Dermis blood vessel endothelial cell (primary cell): ENCODE measurements at regions not wholly inside any gene's neighbourhood (a gene's known extent, or its start where the extent isn't known, plus 50 kb on each side); places are given as distances from the start of the nearest gene placed in this dataset.

Source experiments
- DNase-seq: peaks from one replicate; pipeline ENCODE4 v3.0.0; 2010

DNA sequence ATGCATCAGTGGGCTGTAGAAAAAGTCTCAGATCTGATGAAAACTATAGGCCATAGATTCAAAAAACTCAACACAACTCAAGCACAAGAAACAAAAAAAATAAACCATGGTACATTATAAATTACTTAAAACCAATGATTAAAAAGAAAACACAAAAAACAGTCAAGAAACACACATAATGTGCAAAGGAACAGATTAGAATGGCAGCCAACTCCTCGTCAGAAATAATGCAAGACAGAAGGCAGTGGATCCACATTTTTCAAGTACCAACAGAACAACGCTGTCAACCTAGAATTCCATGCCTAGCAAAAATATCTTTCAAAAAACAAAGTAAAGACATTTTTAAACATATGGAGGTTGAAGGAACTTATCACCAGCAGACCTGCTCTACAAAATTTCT is 69.7 kb downstream of the PSMB1 start:
- DNase-seq = no peak

DNA sequence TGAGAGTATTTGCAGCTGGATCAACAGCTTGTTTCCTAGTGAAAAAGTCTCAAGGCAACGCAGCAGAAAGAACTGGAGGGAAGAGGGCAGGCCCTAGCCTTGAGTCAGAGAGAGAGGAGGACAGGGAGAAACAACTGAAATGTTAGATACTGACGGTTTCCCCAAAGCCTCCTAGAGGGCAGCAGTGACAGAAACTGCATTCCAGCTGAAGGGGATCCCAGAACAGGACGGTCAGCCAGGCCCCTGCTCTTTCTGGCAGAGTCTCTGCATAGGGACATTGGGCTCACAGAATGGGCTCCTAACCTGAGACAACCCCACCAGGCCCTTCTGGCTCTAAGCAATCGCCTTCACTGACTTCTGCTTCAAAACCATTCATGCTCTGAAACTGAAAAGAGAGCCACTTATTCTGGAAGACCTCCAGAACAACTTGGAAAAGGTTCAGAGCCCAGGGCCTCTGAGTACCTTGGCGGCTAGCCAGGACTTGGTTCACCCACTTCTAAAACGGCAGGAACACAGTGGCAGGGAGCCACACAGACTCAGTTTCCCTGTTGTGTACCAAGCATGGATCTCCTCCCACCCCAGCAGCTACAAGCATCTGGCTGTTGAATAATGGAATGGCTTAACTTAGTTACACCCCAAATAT is 72.9 kb downstream of the PSMB1 start:
- DNase-seq = peak; percentile 7

DNA sequence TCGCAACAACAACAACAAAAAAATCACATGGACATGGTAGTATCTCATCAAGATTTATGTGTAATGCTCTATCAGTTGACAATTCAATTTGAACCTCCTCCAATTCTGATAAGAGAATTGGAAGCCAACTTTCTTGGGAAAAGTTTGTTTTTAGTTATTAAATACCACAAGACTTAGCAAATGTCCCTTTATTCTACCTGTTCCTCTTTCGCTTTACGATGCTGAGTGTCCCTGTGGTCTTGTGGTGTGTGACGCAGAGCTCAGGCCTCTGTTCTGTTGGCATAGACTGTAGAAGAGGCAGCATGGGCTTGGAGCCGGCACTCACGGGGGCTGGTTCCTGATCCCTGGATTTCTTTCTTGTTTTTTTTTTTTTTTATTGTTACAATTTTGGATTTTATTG is 76.7 kb downstream of the PSMB1 start:
- DNase-seq = no peak

DNA sequence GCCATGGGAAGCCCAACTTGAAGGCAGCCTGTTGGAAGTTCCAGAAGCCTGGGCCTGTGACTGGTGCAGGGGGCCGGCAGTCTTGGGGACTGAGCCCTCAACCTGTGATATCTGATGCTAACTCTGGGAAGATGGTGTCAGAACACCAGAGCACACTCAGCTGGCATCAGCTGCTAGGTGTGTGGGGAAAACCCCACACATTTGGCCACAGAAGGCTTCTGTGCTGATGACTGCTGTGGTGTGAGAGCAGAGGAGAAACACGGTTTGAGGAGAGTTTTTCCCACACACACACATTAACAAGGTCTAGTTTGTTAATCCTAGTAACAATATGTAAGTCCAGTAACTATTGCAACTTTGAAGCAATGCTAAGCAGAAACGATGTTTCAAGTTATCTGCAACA is 78.0 kb downstream of the PSMB1 start:
- no peak for DNase-seq

DNA sequence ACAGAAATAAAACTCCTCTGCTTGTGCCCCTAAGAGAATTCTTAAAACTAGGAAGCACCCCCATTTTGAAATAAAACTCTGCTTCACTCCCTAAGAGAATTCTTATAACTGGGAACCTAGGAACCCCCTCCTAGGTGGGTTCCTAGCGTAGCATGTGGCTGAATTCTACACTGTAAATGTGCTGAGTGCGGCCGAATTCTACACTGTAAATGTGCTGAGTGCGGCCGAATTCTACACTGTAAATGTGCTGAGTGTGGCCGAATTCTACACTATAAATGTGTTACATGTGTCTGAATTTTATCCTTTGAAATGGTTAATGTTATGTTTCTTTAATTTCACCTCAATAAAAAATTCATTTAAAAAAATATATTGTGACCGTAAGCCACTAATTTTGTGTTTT is 79.3 kb downstream of the PSMB1 start:
- DNase-seq = no peak

DNA sequence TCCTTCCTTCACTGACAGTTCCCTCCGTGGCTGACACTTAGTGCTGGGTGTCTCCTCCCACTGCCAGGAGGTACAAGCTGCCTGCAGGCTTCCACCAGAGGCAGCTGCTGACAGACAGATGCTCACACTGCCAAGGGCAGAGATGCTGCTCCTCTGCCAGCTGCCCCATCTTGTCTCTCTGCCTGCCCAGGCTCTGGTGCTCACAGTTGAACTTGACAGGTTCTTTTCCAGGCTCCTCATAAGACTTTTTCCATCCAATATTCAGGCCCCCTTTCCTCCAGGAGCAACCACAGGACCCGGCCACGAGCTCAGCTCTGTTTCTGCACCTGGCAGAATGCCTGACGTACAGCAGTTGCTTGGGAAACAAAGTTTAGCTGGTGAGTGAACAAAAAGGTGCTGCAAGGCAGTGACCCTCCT is 79.8 kb downstream of the PSMB1 start:
- DNase-seq = no peak

DNA sequence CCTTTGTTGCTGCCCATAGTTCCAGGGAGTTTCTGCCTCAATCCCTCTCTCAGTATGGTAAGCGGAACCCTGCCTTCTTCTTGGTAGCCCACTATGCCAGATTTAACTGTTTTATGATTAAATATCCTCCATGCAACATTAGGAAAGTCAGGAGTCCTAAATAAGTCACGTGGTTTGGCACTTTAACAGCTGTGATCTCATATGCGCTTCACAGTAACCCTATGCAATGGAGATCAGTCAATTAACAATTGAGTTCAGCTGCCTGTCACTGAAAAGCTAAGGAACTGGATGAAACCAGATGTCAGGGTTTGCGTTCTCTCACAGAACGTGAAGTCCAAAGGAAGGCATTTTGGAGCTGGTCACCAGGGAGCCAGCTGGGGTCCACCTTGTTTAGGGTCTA is 81.6 kb downstream of the PSMB1 start:
- no peak for DNase-seq

DNA sequence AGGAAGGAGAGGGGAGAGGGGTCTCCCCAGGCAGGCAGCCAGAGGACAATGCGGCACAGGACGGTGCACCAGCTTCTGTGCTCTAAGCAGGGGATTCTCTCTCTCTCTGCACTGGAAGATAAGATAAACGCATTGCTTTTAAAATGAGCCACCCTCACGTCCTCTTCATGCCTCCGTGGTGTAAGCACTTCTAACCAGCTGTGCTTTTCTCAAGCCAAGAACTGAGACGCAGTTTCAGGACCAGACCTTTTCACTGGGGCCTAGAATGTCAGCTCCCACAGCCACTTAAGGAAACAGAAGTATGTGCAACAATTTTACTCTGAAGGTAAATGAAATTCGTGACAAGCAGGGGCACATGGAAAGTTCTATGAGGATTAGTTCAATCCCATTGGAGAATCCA is 82.4 kb downstream of the PSMB1 start:
- DNase-seq = no peak

DNA sequence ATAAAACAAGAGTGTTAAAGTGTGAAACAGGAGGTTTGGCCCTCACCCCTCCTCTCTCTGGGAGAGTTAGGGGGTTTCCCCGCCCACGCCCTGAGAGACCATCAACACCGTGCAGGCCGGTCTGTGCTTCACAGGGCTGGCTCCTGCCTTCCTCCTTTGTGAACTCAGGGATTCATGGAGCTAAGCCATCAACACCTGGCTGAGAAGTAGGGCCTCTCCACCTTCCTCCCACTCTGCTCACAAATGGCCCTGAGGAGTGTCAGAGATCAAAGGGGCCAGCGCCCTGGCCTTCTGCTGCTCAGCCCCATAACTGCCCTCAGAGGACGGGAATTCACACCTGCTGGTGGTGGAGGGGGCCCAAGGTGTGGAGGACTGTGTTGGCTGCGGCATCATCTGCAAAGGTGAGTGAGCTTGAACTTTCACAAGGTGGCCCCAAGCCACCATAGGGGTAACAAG is 88.6 kb downstream of the PSMB1 start:
- no peak for DNase-seq

DNA sequence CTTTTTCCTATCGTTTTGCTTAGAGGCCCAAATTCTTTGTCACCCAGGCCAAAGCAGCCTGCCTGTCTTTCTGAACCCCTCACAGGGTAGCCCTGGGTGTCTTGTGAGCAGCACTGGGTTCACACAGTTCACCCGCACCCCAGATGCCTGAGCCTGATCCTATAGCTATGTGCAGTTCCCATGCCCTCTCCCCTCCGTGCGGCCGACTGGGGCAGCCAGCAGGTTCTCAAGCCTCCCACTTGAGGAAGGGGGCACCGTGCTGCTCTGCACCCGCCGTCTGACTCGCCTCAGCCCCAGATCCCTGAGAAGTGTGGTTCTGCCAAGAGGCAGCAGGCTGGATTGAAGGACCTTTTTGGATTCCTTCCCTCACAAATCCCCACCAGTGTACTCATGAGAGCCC is 89.0 kb downstream of the PSMB1 start:
- DNase-seq = no peak

DNA sequence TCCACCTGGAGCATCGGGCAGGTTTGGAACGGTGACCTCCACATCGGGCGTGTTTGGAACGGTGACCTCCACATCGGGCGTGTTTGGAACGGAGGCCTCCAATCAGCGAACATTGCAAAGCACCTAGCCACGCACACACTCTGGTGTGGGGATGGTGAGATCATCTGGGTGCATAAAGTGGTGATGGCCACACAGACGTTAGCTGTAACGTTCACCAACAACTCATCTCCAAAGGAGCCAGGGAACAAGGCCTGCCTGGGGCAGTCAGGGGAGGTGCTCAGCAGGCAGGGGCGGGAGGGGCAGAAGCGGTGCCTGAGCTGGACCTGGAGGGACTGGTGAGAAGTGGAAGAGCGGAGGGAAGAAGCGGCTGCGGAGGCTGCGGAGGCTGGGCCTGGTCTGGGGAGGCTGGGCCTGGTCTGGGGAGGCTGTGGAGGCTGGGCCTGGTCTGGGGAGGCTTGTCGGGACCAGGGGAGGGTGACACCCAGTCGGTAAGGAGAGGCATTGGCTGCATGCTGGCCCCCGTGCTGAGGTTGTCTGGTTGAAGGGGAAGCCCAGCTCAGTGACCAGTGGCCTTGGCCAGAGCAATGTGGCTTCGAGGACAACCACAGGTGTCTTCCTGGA is 89.9 kb downstream of the PSMB1 start:
- DNase-seq = no peak

DNA sequence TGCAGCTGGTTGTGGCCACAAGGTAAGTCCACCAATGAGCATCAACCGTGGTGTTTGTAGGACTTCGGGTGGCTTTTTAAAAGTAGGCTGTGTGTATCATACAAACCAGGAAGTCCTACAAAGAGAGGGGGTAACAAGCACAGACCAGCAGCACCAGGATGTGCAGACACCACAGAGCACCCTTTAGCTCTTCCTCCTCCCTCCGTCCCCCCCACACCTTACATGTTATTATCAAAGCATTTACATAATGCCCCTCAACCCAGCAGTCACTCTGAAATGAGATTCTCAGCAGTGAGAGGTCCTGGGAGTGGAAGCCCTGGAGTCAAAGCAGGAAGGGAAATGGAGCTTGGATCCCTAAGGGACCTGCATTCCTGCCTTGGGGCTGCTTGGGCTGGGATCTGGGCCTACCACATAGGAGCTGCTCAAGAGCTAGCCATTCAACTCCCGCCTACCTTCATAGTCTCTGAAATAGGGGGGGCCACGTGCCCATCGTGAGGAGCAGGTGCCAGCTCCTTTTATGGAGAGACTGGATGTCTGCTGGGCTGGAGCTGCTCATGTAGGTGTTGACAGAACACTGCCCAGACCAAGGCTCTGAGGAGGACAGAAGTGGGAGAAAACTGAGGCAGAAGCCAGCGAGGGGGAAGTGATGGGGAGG is 90.6 kb downstream of the PSMB1 start:
- DNase-seq = no peak

DNA sequence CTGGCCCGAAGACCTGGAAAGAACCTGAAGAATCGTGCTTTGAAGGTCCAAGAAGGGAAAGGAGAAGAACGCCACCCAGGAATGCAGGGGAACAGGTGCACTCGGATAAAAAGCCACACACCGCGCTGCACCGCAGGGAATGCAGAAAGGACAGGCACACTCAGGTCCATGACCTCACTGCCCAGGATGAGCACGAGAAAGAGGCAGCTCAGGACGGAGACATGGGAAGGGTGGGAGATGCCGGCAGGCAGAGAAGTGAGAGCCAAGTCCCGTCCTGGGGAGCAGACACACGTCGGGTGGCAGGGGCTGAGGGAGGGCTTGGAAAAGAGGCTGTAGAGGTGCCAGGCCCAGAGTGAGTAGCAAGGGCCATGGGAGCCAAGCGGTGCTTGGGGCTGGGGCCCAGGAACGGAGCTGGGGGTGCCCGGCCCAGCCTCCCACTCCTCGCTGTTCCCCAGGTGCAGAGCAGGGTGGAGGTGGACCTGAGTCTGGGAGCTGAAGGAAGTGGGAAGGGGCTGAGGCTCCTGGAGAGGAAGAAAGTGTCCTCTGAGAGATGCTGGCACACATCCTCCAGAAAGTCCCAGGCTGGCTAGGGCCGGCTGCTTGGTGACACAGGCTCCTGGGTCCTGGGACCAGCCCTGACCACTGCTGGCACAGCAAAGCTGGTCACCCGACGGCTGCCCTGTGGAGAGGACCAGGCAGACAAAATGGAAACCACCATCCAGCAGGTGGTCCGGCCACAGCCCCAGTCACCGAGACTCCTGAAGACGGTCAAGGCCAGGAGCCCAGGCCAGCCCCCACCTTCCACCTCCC is 91.3 kb downstream of the PSMB1 start:
- DNase-seq = no peak

DNA sequence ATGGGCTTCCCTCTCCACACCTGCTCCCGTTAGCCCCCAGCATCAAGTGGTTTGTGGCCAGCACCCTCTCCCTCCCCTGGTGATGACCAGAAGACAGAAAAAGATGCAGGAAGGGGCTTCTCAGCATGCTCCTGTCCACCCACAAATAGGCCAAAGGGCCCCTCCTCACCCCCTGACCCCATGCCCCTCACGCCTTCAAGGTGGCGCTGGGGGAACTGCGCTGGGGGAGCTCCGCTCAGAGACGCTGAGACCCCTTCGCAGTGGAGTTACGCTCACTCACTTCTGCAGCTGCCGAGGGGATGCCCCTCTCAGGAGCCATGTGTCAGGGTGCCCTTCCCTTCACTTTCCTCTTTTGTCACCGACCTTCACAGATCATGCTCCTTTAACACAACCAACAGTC is 92.0 kb downstream of the PSMB1 start:
- no peak for DNase-seq

DNA sequence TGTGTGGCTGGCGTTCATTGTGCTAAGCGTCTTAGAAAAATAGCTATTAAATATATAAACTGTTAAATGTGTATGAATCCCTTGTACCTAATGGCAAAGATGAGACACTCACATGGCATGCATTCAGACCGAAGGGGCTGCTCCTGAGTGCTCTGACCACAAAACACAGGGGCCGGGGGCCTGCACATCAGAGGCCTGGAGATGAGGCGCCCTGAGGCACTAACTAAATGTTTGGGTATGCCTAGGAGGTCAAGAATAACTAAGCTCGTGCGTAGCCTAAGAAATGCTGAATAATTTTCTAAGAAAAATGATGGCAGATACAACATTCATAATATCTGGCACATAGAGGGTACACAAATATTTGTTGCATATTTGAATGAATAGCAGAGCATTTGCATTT is 92.5 kb downstream of the PSMB1 start:
- no peak for DNase-seq

DNA sequence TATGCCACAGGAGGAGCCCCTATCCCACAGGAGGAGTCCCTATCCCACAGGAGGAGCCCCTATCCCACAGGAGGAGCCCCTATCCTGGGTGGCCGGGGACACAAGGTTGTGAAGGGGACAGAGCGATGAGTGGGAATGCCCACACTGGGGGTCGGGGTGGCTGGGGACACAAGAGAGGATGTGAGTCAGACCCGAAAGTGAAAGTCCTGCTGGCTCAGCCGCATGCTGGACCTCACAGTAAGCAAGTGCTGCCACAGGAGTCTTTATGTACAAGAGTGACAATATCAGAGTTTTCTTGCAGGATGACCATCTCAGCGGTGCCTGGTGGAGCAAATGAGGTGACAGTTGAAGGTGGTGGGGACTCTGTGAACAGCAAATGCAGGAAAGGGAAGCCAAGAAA is 93.7 kb downstream of the PSMB1 start:
- DNase-seq = peak; percentile 71

DNA sequence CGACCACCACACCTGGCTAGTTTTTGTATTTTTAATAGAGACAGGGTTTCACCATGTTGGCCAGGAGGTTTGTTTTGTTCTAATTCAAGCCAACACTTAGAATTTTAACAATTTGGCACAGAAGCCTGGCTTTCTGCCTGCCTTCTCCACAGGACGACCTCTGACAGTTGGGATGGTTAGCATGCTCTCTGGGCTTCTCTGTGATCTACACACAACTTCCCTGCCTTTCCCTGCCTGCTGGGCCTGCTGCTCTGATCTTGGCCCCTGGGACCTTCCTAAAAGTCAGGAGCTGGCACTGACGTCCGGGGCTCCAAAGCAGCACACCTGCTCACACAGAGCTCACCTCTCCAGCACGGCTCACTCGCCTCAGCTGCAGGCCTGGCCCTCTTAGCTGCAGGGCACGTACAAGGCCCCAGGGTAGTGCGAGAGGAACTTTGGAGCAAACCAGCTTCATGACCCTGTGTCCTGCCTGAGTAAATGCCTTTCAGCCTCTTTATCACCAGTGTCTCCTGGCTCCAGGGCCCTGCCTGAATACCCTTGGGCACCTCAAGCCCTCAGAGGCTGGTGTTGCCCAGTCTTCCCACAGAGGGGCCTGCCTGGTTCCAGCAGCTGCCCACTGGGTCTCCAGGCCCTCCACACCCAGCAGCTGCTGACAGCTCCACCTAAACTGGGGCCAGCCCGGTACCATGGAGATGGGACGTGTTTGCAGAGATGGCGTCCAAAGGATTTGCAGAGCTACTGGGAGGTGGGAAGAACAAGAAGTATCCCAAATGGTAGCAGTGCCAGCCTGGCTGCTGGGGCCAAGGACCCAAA is 96.0 kb downstream of the PSMB1 start:
- DNase-seq = no peak
